ENCODE measurements at regions not wholly inside any gene's neighbourhood (a gene's known extent, or its start where the extent isn't known, plus 50 kb on each side); places are given as distances from the start of the nearest gene placed in this dataset.

- in situ Hi-C loops (cut with MboI; ENCODE audit: low sequenced_read_pairs, unreplicated experiment), result no loop called here
- DNase-seq (ENCODE audit: low spot score), result no peak
- TF ChIP-seq CTCF (IDR thresholded peaks at IDR 0.05; ENCODE audit: borderline replicate concordance, control extremely low read depth, extremely low read depth, insufficient read depth, missing control alignments), result no peak
Observed at GRCh38 chr5:171672556-171672955, 113.1 kb upstream of the SMIM23 start.

GRCh38 chr5:171673328-171673727 lies 112.3 kb upstream of the SMIM23 start:
- in situ Hi-C loops (cut with MboI; ENCODE audit: low sequenced_read_pairs, unreplicated experiment), result no loop called here
- no peak for TF ChIP-seq CTCF (IDR thresholded peaks at IDR 0.05; ENCODE audit: borderline replicate concordance, control extremely low read depth, extremely low read depth, insufficient read depth, missing control alignments)
- no peak for DNase-seq (ENCODE audit: low spot score)

GRCh38 chr5:171673840-171674239 lies 111.8 kb upstream of the SMIM23 start:
- no peak for DNase-seq (ENCODE audit: low spot score)
- TF ChIP-seq CTCF (IDR thresholded peaks at IDR 0.05; ENCODE audit: borderline replicate concordance, control extremely low read depth, extremely low read depth, insufficient read depth, missing control alignments), result no peak
- in situ Hi-C loops (cut with MboI; ENCODE audit: low sequenced_read_pairs, unreplicated experiment), result no loop called here

- DNase-seq (ENCODE audit: low spot score), result no peak
- TF ChIP-seq CTCF (IDR thresholded peaks at IDR 0.05; ENCODE audit: borderline replicate concordance, control extremely low read depth, extremely low read depth, insufficient read depth, missing control alignments), result no peak
- in situ Hi-C loops (cut with MboI; ENCODE audit: low sequenced_read_pairs, unreplicated experiment), result no loop called here
Observed at GRCh38 chr5:171675511-171675910, 110.1 kb upstream of the SMIM23 start.

- in situ Hi-C loops (cut with MboI; ENCODE audit: low sequenced_read_pairs, unreplicated experiment), result no loop called here
- DNase-seq (ENCODE audit: low spot score), result no peak
- TF ChIP-seq CTCF (IDR thresholded peaks at IDR 0.05; ENCODE audit: borderline replicate concordance, control extremely low read depth, extremely low read depth, insufficient read depth, missing control alignments), result no peak
Observed at GRCh38 chr5:171676286-171676944, 109.2 kb upstream of the SMIM23 start.

- TF ChIP-seq CTCF (IDR thresholded peaks at IDR 0.05; ENCODE audit: borderline replicate concordance, control extremely low read depth, extremely low read depth, insufficient read depth, missing control alignments), result no peak
- in situ Hi-C loops (cut with MboI; ENCODE audit: low sequenced_read_pairs, unreplicated experiment), result no loop called here
- no peak for DNase-seq (ENCODE audit: low spot score)
Observed at GRCh38 chr5:171678646-171679045, 107.0 kb upstream of the SMIM23 start.

All from GM13976 (cell line).